ENCODE measurements at regions not wholly inside any gene's neighbourhood (a gene's known extent, or its start where the extent isn't known, plus 50 kb on each side); places are given as distances from the start of the nearest gene placed in this dataset.
"Not testable (repeated sequence)": the region's sequence is repeated elsewhere in the genome, so short reads cannot be mapped to it uniquely, and the experiment has no call there.

DNA sequence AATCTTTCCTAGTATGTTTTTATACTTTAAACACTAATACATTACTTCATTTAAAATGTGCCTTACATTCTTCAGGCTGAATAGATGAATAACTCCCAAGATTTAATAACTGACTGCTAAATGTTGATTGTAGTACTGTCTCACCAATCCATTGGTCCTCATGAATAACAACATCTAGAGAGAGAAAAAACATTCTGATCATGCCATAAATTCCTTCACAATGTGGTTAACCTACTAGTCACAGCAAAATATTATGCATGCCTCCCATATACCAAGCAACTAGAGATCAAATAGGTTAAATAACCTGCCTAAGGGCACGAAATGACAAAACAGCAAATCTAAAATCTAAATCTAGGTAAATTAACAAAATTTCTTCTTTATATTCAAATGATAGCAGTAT is 66.2 kb downstream of the SYT15 start:
- DNase-seq = not testable (repeated sequence)

DNA sequence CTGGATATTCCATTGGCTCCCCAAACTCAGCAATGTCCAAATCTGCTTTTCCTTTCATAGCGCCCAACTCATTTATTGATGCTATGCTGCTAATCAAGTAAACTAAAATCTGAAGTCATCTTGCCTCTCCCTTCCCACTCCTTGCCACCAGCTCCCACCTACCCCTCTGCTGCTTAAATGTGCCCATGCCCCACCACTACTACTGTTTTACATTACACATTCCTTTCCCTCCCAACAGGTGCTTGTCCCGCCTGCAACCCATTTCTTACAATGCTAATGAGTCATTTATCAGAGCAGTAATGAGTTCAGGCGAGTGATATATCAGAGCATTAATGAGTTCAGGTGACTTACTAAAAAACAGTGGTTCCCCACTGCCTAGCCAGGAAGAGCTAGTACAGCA is 67.2 kb downstream of the SYT15 start:
- DNase-seq = not testable (repeated sequence)

DNA sequence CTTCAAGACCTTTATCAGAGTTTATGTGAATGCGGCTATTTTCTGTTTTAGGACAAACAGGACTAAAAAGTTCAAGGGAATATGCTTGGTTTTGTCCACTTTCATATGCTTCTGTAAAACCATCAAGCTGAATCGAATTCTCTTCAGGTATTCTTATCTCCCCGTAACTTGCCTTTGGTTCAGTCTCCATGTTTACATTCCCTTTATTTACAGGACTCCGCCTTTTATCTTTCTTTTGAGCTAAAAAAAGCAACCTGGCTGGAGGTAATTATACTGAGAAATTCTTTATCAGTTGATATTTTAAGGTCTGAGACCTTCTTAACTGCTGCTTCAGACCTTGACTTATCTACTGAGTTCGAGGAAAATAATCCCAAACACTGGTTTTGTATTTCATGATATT is 72.0 kb downstream of the SYT15 start:
- not testable (repeated sequence) for DNase-seq

DNA sequence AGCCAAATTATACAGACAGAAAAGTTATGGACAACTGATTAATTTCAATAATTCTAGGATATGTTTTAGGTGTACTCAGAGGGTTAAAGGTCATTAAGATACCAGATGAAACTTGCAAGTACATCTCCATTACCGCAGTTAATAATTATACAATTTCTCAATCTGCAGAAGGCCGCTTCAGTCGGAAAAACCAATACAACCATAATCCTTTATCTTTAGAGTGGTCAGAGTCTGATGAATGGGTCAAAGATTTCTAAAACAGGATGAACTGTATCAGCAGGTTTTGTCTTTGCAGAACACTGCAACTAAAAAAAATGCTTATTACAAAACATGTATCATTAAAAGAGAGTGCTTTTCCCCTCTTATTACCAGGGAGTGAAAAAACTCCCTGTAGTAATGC is 78.5 kb downstream of the SYT15 start:
- DNase-seq = not testable (repeated sequence)

DNA sequence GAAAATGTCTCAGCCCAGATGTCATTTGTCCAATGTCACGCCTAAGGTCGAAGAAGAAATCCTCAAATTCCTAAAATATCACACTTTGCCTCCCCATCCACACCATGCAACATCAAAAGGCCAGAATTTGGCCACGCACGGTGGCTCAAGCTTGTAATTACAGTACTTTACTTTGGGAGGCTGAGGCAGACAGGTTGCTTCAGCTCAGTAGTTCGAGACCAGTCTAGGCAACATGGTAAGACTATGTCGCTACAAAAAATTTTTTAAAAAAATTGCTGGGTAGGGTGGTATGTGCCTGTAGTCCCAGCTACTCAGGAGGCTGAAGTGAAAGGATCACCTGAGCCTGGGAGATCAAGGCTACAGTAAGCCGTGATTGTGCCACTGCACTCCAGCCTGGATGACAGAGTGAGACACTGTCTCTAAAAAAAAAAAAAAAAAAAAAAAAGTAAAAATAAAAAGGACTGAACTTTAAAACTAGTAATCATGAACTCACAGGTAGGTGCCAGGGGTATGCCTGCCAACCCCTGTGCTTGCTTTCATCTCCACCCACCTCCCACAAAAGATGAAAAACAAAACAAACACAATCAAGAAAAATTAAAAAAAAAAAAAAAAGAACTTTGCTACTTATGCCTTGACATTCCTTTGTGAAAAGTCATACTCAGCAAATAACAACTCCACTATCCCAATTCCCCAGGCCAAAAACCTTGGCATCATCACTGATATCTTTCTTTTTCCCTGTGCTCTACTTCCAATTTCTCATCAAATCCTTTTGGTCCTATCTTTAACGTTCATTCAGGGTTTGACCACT is 81.3 kb downstream of the SYT15 start:
- not testable (repeated sequence) for DNase-seq

DNA sequence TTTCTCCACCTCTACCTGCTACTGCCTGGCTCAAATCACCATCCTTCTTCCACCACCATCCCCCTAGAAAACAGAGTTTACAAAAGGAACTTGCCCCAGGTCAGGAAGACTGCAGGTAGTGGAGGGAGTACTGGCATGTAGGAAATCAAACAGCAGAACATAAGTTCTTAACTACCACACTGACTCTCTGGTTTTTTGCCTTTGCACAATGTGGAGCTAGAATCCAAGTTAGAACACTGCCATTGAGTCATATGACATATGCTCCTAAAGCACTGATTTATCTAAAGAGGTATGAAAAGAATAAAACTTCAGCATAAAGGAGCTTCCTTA is 81.9 kb downstream of the SYT15 start:
- not testable (repeated sequence) for DNase-seq

DNA sequence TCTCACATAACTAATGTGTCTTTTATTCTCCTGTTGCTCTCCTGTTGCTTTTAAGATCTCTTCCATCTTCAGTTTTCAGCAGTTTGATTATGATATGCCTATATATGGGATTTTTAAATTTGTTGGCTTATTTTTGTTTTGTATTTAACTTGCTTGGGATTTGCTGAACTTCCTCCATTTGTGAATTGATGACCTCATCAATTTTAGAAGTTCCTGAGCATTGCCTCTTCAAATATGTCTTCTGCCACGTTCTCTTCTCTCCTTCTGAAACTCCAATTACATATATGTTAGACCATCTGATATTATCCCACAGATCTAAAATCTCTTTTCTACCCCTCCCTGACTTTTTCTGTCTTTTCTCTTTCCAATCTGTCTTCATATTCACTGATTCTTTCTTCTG is 86.6 kb downstream of the SYT15 start:
- not testable (repeated sequence) for DNase-seq

DNA sequence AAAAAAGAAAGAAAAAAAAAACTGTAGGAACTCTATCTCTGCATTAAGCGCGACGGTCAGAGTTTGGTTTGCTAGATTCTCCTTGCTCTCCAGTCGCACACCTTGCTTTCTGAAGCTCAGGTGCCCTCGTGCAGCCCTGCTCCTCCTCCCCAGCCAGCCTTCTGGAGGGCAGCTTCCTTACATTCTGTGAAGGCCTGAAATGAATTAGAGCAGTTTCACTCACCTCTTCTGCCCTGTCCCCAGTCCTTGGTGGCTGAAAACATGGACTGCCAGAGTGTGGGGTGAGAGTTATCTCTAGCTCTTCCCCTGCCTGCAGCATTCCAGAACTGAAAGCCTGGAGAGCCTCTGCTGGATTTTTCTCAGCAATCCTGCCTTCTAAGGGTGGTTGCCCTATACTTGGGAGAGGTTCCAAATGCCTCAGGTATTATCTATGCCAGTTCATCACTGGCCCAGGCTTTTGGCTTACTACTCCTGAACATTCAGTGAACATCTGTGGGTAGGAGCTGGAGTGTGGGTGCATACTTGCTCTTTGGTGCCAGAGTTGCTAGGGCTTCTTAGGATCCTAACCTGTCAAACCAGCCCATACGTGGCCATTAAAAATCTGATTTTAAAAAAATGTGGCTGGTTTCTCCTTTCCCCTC is 89.5 kb downstream of the SYT15 start:
- not testable (repeated sequence) for DNase-seq

DNA sequence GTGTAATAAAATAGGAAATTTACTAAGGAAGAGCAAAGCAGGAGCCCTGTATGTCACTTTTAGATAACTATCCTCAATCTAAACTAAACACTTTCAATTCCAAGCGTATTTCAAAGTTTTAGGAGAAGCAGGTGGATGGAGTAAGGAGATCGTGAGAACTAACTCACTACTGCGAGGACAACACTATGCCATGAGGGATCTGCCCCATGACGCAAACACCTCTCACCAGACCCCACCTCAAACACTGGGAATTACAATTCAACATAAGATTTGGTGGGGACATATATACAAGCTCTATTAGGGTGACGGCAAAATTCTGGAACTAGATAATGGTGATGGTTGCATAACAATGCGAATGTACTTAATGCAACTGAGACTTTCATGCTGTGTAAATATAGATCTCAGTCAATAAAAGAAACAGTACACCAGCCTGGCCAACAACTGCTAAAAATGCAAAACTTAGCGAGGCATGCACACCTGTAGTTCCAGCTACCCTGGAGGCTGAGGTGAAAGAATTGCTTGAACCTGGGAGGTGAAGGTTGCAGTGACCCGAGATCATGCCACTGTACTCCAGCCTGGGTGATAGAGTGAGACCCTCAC is 99.0 kb downstream of the SYT15 start:
- DNase-seq = not testable (repeated sequence)

DNA sequence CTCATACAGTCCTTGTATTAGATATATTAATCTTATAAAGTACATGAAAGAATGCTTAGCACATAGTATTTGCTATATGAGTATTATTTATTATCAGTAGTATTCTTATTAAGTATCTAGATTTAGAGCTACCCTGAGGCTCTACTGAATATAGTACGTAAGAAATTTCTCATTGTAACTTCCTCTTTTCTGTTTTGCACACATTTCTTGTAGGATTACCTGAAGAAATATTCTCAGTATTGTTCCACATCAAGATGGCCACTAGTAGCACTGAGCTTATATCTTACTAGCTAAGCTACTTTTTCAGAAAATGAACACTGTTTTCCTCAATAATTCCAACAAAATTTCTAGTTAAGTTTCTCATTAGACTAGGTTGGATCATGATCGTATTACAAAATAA is 112.5 kb downstream of the SYT15 start:
- not testable (repeated sequence) for DNase-seq

DNA sequence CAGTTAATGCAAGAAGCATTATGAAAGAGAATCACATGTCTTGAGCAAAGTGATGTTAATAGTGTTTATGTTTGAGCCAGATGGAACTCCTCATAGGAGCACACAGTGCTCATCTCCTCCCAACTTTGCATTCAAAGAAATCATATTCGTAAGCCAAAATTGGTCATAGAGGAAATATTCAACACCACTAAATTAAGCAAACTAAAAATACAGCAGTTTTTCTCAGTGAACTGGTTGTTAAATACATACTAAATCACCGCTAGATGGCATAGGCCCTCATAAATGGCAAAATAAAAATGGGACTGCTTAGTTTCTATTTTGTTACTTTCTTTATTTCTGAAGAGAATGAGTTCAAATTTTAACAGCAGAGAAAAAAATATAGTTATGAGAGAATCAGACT is 114.3 kb downstream of the SYT15 start:
- not testable (repeated sequence) for DNase-seq

DNA sequence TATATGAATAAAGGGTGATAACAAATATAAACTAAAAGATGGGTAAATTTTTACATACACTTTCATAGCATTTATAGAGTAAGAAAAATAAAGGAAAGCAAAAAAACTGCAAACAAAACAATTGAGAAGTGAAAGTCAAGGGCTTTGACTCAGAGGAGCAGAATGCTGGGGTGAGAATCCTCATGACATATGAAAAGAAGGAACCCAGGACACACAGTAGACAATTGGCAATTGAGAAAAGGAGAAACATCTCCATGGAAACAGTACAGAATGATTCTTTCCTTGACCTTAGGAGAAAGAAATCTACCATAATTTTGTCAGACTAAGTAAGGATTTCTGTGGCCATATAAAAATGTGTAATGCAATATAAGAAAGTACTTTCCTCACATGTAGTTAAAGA is 138.3 kb downstream of the SYT15 start:
- not testable (repeated sequence) for DNase-seq

DNA sequence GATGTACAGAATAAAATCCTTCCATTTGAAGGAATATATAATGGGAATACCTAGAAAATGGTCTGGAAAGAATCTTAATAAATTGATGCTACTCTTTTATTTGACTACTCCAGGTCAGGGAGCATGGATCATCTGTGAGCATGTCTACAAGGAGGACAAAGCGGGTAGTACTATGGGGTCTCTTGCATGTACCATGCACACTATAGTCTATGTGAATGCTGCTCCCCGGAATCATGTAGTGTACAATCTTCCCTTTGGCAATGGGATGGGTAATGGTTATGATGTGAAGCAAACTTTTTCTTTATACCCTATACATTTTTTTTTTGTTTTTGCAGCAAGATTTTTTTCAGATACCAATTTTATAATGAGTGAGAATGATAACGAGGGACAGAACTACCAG is 139.1 kb downstream of the SYT15 start:
- DNase-seq = not testable (repeated sequence)

DNA sequence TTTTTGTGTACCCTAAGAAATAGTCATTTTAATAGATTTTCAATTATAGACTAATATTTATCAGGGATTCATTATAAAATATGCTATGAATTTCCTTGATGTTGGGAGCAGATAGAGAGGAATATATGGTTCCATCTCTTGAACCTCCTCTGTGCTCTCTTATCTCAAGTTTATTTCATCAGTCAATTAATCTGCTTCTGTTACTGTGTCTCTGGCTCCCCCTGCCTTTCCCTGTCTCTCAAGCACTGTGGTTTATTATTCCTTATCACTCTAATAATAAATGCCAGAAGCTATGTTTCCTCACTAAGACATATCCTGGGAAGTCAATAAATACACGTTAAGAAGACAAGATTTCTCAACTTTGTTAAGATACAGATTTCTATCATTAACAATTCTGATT is 141.5 kb downstream of the SYT15 start:
- not testable (repeated sequence) for DNase-seq

DNA sequence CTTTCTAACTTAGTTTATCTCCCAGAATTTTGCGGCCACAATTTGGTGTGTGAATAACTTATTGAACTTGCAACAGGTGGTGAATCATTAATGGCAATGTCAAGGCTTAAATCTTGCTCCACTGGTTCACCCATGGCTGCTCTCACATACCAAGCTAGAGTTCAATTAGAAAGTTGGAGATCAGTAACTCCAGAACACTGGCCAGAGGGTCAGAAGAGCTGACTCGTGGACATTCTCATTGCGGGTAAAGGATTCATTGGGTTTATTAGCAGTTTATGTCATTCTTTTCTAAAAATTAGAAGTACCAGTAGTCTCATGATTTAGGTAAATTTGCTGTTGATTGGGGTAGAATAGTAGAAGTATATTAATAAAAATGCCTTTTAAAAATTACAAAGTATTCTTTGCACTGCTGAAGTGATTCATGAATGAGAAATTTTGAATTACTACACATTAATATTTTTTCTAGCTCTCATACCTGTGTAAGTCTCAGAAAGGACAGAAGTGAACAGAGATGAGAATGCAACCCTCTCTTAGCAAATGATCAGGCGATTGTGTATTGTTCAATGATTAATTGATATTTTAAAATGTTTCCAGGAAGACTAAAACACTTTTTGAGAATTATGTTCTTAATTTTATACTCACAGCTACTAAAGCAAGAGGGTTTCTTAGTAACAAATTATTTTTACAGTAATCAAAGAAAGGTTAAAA is 142.0 kb downstream of the SYT15 start:
- DNase-seq = not testable (repeated sequence)

DNA sequence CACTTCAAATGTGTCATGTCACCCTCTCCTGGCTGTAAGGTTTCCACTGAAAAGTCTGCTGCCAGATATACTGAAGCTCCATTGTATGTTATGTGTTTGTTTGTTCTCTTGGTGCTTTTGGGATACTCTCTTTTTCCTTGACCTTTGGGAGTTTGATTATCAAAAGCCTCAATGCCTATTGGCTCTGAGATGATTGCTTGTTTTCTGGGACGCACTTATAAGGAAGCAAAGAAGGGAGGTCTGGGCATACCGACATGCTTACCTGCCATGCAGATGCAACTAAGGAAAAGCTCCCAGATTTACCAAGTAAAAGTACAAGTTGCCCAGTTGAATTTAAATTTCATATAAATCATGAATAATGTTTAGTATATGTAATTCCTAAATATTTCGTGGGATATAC is 145.3 kb downstream of the SYT15 start:
- not testable (repeated sequence) for DNase-seq

DNA sequence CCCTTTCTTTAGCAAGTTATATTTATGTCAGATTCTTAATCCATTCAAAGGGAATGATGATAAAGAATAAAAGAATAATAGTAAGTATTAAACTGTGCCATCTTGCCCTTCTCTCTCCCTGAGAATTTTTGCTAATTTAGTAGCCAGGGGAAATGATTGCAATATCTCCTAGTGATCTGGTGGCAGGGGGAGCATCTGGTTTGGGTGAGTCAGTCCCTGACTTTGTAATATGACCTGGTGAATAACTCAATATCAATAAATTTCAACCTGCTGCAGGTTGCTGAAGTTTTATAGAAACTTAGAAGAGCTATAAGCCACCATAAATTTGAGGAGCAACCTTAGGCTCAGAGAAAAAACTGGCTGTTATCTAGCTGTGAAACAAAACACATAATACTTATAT is 149.4 kb downstream of the SYT15 start:
- not testable (repeated sequence) for DNase-seq

DNA sequence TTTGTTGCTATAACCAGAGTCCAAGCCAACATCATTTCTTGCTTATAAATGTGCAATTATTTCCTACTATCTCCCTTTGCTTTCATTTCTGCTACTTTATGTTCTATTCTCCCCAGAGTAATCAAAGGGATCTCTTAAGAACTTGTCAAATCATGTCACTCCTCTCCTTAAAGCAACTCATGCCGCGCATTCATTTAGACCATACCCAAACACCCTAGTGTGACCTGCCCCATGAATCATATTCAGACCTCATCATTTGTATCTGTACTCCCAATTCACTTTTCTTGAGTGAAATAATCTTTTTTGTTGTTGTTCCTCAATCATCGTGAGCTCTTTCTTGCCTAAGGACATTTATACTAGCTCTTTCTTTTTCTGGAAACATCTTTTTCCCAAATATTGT is 151.8 kb downstream of the SYT15 start:
- not testable (repeated sequence) for DNase-seq

DNA sequence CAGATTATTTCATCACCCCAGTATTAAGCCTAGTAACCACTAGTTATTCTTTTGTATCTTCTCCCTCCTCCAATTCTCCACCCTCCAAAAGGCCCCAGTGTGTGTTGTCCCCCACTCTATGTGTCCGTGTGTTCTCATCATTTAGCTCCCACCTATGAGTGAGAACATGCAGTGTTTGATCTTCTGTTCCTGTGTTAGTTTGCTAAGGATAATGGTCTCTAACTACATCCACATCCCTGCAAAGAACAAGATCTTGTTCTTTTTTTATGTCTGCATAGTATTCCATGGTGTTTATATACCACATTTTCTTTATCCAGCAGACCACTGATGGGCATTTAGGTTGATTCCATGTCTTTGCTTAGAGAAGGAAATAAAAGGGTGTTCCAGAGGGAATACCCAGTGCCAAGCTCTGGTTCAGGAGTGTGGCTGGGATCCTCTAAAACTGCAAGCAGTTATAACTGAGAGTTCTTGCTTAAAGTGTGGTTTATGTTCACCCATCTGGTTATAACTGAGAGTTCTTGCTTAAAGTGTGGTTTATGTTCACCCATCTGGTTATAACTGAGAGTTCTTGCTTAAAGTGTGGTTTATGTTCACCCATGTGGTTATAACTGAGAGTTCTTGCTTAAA is 154.8 kb downstream of the SYT15 start:
- DNase-seq = not testable (repeated sequence)

DNA sequence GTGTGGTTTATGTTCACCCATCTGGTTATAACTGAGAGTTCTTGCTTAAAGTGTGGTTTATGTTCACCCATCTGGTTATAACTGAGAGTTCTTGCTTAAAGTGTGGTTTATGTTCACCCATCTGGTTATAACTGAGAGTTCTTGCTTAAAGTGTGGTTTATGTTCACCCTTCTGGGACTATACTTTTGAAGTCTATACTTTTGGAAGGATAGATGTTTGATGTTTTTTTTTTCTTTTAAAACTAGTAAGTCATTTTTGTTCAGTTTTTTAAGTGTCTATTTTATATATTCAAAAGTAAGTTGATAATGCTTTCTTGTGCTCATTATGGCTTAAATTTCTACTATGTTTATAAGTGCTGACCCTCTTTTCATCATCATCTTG is 155.3 kb downstream of the SYT15 start:
- not testable (repeated sequence) for DNase-seq

DNA sequence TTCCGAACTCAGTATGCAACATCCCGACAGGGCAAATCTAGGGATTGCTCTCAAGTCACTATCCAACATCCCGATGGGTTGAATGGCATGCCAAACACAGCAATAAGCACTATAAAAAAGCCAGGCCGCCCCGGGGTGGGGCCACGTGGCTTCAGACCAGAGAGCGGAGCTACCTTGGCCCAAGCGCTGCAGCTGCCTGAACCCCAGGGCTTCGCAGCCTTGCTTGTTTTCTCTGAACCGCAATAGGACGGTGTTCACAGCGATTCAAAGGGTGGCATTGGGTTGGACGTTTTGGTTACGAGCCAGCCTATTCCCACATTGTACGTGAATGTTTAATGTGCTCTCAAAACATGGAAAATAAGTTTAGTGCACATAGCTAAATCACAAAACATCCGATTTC is 161.0 kb downstream of the SYT15 start:
- DNase-seq = not testable (repeated sequence)

DNA sequence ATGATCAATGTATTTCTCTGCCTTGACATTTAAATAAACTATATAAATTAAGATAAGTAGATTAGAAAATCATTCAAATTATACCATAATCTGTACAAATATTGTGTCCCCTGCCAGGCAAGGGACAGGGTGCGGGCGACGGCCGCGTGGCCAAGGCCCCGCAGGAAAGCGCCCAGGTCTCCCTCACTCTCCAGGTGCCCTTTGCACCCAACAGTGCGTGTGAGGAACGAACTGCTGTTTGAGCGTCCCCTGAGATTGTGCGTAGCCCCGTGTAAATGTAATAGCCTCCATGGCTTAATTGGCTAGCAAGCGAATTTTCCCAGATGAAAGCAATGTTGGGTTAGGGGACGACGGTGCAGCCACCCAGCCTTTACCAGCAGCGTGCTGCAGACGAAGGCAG is 161.4 kb downstream of the SYT15 start:
- not testable (repeated sequence) for DNase-seq

DNA sequence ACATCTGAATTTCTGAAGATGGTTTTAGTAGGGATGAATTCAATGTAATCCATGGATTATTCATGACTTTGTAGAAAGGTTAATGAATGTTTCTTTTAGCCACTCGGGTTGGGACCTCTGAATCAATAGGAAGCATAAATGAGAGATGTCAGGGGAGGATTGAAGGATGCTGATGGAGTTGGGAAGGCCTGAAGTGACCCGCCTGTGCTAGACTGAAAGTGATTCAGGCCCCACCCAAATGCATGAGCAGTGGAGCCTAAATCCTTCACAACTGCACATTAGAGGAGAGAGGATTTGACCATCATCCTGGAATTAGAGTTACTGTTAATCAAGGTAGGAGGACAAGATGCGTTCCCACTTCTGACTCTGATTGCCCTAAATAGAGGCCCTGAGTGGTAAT is 162.2 kb upstream of the PTPN20 start:
- not testable (repeated sequence) for DNase-seq

Measured in activated CD4-positive, alpha-beta T cell treated with anti-CD3 and anti-CD28 coated beads, Interleukin-2, amount 50 U/mL, for 1 hour (primary cell).